CD4-positive, alpha-beta T cell treated with Interleukin-12 subunit alpha and Interleukin-12 subunit beta, for 1 hour (primary cell): ENCODE measurements at regions not wholly inside any gene's neighbourhood (a gene's known extent, or its start where the extent isn't known, plus 50 kb on each side); places are given as distances from the start of the nearest gene placed in this dataset.
"Not testable (repeated sequence)": the region's sequence is repeated elsewhere in the genome, so short reads cannot be mapped to it uniquely, and the experiment has no call there.

Source experiments
- DNase-seq: peaks from one replicate; pipeline ENCODE4 v3.0.0-alpha.2; 2020

GRCh38 chr10:3881622-3882021 lies 96.6 kb upstream of the KLF6 start:
- no peak for DNase-seq

GRCh38 chr10:3879073-3879472 lies 94.1 kb upstream of the KLF6 start:
- DNase-seq: no peak

- no peak for DNase-seq
Measured at GRCh38 chr10:3877211-3878000, 92.4 kb upstream of the KLF6 start.

- DNase-seq: no peak
Measured at GRCh38 chr10:3876350-3876962, 91.4 kb upstream of the KLF6 start.

- DNase-seq: no peak
Measured at GRCh38 chr10:3875842-3876235, 90.8 kb upstream of the KLF6 start.

- DNase-seq: peak; percentile 79
Measured at GRCh38 chr10:3874990-3875841, 90.2 kb upstream of the KLF6 start.

GRCh38 chr10:3874610-3874989 lies 89.6 kb upstream of the KLF6 start:
- not testable (repeated sequence) for DNase-seq

GRCh38 chr10:3873728-3874461 lies 88.9 kb upstream of the KLF6 start:
- peak; percentile 91 for DNase-seq

GRCh38 chr10:3872712-3873329 lies 87.8 kb upstream of the KLF6 start:
- no peak for DNase-seq

- no peak for DNase-seq
Measured at GRCh38 chr10:3871424-3871996, 86.5 kb upstream of the KLF6 start.

GRCh38 chr10:3869036-3869435 lies 84.0 kb upstream of the KLF6 start:
- no peak for DNase-seq

- no peak for DNase-seq
Measured at GRCh38 chr10:3868271-3868664, 83.3 kb upstream of the KLF6 start.

GRCh38 chr10:3867454-3868270 lies 82.7 kb upstream of the KLF6 start:
- DNase-seq: no peak

- no peak for DNase-seq
Measured at GRCh38 chr10:3866332-3866731, 81.3 kb upstream of the KLF6 start.

GRCh38 chr10:3865565-3865964 lies 80.6 kb upstream of the KLF6 start:
- DNase-seq: no peak

- DNase-seq: no peak
Measured at GRCh38 chr10:3861795-3862194, 76.8 kb upstream of the KLF6 start.

- DNase-seq: no peak
Measured at GRCh38 chr10:3858051-3858845, 73.2 kb upstream of the KLF6 start.

GRCh38 chr10:3857318-3857717 lies 72.3 kb upstream of the KLF6 start:
- no peak for DNase-seq

GRCh38 chr10:3856593-3856992 lies 71.6 kb upstream of the KLF6 start:
- no peak for DNase-seq

GRCh38 chr10:3853547-3854303 lies 68.7 kb upstream of the KLF6 start:
- DNase-seq: no peak
